MM.1S (cell line): ENCODE measurements at regions not wholly inside any gene's neighbourhood (a gene's known extent, or its start where the extent isn't known, plus 50 kb on each side); places are given as distances from the start of the nearest gene placed in this dataset.

Experiments used
- CTCF ChIP-seq: fragments of 300-600 bp; sonication (generic); IDR thresholded peaks from 2 replicates; pipeline ENCODE4 v1.5.1; 2016; ENCODE audit warnings: antibody characterized with exemption, low read length, mixed read lengths
- EZH2phosphoT487 ChIP-seq: fragments of 300-600 bp; sonication (generic); IDR thresholded peaks from 2 replicates; pipeline ENCODE4 v1.6.1; 2018; ENCODE audit warnings: antibody characterized with exemption, low read length

DNA sequence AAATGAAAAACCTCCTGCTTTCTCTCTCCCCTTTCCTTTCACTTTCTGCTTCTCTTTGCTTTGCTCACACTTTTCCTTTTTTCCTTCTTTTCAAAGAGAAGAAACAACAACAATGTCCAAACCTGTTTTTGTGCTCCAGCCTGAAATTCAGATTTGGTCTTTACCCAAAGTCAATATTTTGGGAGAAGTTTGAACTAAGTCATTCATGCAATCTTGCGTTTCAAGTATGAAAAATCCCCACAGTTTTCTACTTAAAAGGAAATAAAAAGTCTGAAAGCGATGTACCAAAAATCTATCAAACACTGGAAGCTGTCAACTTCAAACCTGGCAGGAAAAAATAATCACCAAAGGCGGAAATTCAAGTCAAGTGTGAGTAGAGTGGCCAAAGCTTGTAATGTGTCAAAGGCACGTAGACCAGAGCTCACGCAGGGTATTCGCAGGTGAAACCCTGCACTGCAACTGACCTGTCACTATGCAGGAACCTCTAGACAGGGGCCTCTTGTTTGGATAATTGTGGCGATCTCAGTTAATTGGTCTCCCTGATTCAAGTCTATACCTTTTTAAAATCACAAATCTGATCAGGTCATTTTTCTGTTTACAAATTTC lies 118.8 kb upstream of the GALNT15 start:
- TF ChIP-seq CTCF (no peak), EZH2phosphoT487 (no peak)
